GM21367 (cell line): ENCODE measurements at regions not wholly inside any gene's neighbourhood (a gene's known extent, or its start where the extent isn't known, plus 50 kb on each side); places are given as distances from the start of the nearest gene placed in this dataset.
"Not testable (repeated sequence)": the region's sequence is repeated elsewhere in the genome, so short reads cannot be mapped to it uniquely, and the experiment has no call there.

ENCODE experiments used
- ATAC-seq: cut with Tn5 transposase; IDR thresholded peaks from one replicate; pipeline ENCODE4 v1.9.1; 2021; ENCODE audit not compliant: unreplicated experiment

GRCh38 chr4:107470173-107470572 lies 249.9 kb downstream of the PAPSS1 start:
- ATAC-seq: no peak

DNA sequence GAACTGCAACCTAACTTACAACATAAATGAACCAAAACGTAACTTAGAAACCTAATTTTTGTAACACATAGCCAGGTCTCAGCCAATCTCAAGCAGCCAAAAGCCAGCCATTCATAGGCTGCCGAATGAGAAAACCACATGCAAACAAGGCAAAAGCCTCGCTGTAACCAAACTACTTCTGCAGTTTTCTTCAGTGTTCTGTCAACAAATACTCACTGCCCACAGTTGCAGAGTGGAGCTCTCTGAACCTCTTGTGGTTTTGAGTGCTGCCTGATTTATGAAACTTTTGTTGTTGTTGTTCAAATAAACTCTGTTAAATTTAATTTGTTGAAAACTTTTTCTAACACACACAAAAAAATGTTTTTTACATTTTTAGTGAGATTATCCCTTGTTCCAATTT lies 251.2 kb downstream of the PAPSS1 start:
- peak; percentile 90 for ATAC-seq

DNA sequence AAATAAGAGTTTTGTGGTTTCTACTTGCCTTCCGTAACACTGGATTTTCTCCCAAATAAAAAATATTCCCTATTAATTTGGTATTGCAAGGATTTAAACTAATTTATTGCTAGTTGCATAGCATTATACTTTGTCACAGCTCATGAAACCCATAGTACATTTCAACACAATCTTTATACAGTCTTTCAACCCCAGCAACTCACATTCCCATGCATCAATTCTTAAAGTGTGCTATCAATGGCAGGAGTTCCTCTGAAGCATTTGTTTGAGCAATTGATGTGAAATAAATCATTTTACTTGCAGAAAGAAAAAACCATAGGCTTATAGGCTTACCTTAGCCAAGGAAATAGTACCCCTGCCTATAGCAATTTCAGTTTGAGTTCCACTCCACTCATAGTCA lies 251.9 kb downstream of the PAPSS1 start:
- no peak for ATAC-seq

DNA sequence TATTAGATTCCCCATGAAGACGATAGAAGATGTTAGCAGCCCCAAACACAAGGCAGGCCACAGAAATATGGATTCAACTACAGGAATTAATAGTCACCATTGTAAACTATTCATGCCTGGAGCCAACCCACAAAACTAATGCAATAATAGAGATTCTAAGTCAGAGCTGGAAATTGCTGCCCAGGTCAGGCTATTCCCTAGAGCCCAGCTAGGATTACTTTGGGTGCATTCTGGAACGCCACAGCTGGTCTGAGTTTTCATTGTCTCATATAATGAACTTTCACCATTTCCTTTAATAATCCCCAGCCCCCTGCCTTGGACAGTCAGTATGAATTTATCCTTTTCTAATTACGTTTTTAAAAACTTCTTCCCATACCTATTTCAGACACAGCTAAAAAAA lies 252.6 kb downstream of the PAPSS1 start:
- no peak for ATAC-seq

DNA sequence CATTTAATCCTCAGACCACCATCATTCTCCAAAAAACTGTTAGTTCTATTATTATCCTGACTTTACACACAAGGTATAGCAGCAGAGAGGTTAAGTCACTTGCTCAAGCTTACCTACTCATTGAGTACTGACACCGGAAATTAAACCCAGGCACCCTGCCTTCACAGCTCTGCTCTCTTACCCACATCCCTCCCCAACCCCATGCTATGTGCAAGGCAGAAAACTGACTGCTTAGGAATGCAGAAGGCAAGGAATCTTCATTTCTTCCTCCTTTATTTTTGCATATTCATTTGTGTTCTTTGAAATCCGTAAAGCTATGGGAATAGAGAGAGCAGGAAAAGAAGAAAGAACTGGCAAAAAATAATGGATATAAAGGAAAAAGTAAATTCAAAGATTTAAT lies 261.8 kb downstream of the PAPSS1 start:
- no peak for ATAC-seq

- ATAC-seq: no peak
These were observed 266.0 kb downstream of the PAPSS1 start for GRCh38 chr4:107453987-107454386.

- no peak for ATAC-seq
These were observed 267.1 kb downstream of the PAPSS1 start for GRCh38 chr4:107452717-107453630.

DNA sequence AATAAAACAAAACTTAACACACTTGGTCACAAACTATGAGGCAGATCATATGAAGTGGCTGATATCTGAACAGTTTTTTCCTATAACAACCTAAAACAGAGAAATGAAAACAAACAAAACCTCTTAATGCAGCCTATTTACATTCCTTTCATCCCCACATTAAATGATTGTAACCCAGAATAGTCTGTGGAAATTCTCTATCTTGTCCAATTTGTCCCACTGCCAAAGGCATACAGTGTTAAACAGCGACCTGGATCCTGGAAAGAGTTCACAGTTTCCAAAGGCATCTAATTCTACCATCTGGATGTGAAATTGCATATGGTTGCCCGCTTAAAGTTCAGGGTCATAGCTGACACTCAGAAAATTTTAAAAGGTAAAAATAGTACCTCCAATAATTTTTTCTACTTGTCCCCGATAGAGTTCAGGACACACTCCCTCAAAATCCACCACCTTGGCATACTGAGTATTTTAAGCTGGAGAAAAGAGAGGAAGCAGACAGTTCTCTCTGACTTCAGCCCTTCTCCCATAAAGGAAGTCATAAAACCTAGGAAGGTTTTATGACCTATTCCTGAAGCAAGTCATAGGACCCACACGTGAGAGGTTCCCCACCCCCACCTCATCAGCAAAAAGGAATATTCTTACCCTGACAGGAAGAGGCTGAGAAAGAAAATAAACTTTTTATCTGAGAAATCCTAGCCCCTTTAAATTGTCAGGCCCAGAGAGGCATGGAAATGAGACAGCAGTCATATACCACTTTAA lies 270.2 kb downstream of the PAPSS1 start:
- ATAC-seq: no peak

GRCh38 chr4:107442538-107443111 lies 277.4 kb downstream of the PAPSS1 start:
- ATAC-seq: no peak

DNA sequence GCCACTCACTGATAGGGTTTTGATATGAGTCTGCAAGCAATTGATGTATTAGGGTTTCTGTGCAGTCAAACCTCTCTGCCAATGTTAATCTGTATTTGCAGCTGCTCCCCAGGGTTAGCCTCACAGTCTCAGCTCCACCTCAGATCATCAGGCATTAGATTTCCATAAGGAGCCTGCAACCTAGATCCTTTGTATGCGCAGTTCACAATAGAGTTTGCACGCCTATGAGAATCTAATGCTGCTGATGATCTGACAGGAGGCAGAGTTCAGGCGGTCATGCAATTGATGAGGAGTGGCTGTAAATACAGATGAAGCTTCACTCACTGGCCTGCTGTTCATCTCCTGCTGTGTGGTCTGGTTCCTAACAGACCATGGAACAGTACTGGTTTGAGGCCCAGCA lies 280.6 kb downstream of the PAPSS1 start:
- ATAC-seq: no peak

DNA sequence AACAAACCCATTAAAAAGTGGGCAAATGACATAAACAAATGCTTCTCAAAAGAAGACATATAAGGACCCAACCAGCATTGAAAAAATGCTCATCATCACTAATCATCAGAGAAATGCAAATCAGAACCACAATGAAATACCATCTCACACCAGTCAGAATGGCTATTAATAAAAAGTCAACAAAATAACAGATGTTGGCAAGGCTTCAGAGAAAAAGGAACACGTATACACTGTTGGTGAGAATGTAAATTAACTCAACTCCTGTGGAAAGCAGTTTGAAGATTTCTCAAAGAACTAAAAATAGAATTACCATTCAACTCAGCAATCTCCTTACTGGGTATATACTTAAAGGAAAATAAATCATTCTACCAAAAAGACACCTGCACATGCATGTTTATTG lies 283.6 kb downstream of the PAPSS1 start:
- ATAC-seq: not testable (repeated sequence)

- ATAC-seq: no peak
These were observed 287.6 kb downstream of the PAPSS1 start for GRCh38 chr4:107432451-107432850.

- no peak for ATAC-seq
These were observed 296.2 kb downstream of the PAPSS1 start for GRCh38 chr4:107423677-107424405.

- ATAC-seq: not testable (repeated sequence)
These were observed 300.5 kb downstream of the PAPSS1 start for GRCh38 chr4:107419536-107419935.

DNA sequence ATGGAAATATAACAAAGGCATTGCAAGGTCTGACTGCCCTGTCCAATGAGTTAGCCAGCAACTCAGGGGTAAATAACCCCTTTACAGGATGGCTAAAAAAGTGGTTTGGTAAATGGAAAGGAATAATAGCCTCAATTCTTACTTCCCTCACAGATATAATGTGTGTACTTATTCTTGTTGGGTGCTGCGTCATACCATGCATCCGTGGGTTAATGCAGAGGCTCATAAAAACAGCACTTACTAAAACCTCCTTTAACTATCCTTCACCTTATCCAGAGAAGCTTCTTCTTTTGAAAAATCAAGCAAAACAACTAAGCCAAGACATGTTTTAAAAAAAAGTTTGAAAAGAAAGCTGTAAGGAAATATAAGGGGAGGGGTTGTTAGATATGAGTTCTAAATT lies 301.0 kb downstream of the PAPSS1 start:
- no peak for ATAC-seq

GRCh38 chr4:107415490-107415889 lies 304.5 kb downstream of the PAPSS1 start:
- ATAC-seq: not testable (repeated sequence)

DNA sequence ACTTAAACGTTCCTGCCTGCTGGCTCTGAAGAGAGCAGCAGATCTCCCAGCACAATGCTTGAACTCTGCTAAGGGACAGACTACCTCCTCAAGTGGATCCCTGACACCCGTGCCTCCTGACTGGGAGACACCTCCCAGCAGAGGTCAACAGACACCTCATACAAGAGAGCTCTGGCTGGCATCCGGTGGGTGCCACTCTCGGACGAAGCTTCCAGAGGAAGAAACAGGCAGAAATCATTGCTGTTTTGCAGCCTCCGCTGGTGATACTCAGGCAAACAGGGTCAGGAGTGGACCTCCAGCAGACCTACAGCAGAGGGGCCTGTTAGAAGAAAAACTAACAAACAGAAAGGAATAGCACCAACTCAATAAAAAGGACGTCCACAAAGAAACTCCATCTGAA lies 310.2 kb downstream of the PAPSS1 start:
- ATAC-seq: not testable (repeated sequence)

DNA sequence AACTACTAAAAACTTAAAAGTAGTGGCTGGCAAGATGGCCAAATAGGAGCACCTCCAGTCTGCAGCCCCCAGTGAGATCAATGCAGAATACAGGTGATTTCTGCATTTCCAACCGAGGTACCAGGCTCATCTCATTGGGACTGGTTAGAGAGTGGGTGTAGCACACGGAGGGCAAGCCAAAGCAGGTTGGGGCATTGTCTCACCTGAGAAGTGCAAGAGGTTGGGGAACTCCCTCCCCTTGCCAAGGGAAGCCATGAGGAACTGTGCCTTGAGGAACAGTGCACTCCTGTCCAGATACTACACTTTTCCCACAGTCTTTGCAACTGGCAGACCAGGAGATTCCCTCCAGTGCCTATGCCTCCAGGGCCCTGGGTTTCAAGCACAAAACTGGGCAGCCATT lies 311.1 kb downstream of the PAPSS1 start:
- no peak for ATAC-seq

- no peak for ATAC-seq
These were observed 315.3 kb downstream of the PAPSS1 start for GRCh38 chr4:107404591-107405300.

DNA sequence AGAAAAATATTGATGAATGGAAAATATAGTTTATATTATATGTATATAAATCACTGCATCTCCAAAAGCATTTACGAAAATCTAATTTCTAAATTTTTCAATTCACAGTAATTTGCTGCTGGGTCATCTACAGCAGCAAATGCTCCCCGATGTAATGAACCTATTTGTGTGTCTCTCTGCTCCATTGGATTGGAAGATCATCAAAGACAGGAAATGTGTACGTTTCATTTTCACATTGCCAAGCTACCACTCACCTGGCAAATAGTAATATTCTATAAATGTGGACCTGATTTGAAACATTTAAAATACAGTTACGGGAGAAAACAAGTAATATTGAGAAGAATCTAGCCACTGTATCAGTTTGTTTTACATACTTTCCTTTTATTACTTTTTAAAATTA lies 317.7 kb downstream of the PAPSS1 start:
- ATAC-seq: no peak
